Thymus (tissue), 11 donors: ENCODE measurements at regions not wholly inside any gene's neighbourhood (a gene's known extent, or its start where the extent isn't known, plus 50 kb on each side); places are given as distances from the start of the nearest gene placed in this dataset.

ENCODE experiments used
- DNase-seq, 9 donors: peaks; one replicate each; pipeline ENCODE4 v3.0.0-alpha.2; 2013; ENCODE audit warnings: low spot score in 9 of 9, low read depth in 6 of 9, missing footprints in 1 of 9
- H3K27ac ChIP-seq, 2 donors: one replicate each; pipeline ENCODE4 v1.5.1; 2013; ENCODE audit warnings: control low read depth in 1 of 2, low read depth in 1 of 2, low read length in 1 of 2, mild to moderate bottlenecking in 1 of 2, moderate library complexity in 1 of 2
- H3K27me3 ChIP-seq, 2 donors: one replicate each; pipeline ENCODE4 v1.5.1; 2013; ENCODE audit warnings: low read length in 1 of 2; ENCODE audit not compliant: control insufficient read depth in 2 of 2, insufficient read depth in 1 of 2
- H3K36me3 ChIP-seq, 2 donors: one replicate each; pipeline ENCODE4 v1.5.1; 2013; ENCODE audit warnings: low read length in 1 of 2, mild to moderate bottlenecking in 1 of 2, moderate library complexity in 1 of 2; ENCODE audit not compliant: control insufficient read depth in 2 of 2, insufficient read depth in 2 of 2
- H3K4me1 ChIP-seq, 2 donors: one replicate each; pipeline ENCODE4 v1.5.1; 2013; ENCODE audit warnings: low read length in 2 of 2; ENCODE audit not compliant: control insufficient read depth in 2 of 2, insufficient read depth in 2 of 2
- H3K4me3 ChIP-seq, 2 donors: one replicate each; pipeline ENCODE4 v1.5.1; 2013; ENCODE audit warnings: low read length in 2 of 2, control low read depth in 1 of 2, mild to moderate bottlenecking in 1 of 2
- H3K9me3 ChIP-seq, 2 donors: one replicate each; pipeline ENCODE4 v1.5.1; 2013; ENCODE audit warnings: low read length in 1 of 2, mild to moderate bottlenecking in 1 of 2; ENCODE audit not compliant: control insufficient read depth in 2 of 2, insufficient read depth in 1 of 2
- WGBS: extraction: QIAGEN DNeasy Blood & Tissue Kit; methylation state at CpG from one replicate; pipeline ENCODE4 v1.1.7; 2013; 5-methylcytosine and 5-hydroxymethylcytosine counted together
- donor health status: healthy.

DNA sequence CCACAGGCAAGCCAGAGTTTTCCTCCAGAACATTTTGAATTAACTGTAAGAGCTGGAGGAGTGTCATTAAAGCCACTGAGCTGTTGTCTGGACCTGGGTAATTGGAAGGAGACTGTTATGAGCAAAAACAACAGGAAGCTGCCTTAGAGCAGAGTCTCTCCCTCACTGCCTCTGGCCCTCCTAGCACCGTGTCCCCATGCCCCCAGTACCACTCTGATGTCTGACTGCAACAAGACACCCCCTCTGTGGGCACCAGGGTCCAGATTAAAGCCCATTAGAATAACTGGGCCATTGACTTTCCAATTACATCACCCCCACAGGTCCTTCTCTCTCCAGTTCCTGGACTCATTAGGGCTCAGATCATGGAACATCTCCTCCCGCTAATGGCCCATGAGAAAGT lies 216.3 kb downstream of the USP6NL start:
- H3K4me1 ChIP-seq = peaks cover 9 to 26% of the 10 kb centered on the region in 2 donors
- H3K27me3 ChIP-seq = no peaks in the 10 kb centered on the region
- no peaks in the 10 kb centered on the region for H3K9me3 ChIP-seq
- 77% methylated on average over 2 of the region's 2 CpGs for WGBS
- no peak overlapping the region for H3K4me3 ChIP-seq
- H3K27ac ChIP-seq = no peak overlapping the region
- DNase-seq = no peak
- H3K36me3 ChIP-seq = no peaks in the 10 kb centered on the region

GRCh38 chr10:11393858-11394257 lies 217.6 kb downstream of the USP6NL start:
- no peak overlapping the region for H3K27ac ChIP-seq
- no peaks in the 10 kb centered on the region for H3K36me3 ChIP-seq
- H3K4me3 ChIP-seq = no peak overlapping the region
- peaks cover 9 to 26% of the 10 kb centered on the region in 2 donors for H3K4me1 ChIP-seq
- no peak for DNase-seq
- 96% methylated on average over 9 of the region's 9 CpGs for WGBS
- no peaks in the 10 kb centered on the region for H3K9me3 ChIP-seq
- H3K27me3 ChIP-seq = no peaks in the 10 kb centered on the region

DNA sequence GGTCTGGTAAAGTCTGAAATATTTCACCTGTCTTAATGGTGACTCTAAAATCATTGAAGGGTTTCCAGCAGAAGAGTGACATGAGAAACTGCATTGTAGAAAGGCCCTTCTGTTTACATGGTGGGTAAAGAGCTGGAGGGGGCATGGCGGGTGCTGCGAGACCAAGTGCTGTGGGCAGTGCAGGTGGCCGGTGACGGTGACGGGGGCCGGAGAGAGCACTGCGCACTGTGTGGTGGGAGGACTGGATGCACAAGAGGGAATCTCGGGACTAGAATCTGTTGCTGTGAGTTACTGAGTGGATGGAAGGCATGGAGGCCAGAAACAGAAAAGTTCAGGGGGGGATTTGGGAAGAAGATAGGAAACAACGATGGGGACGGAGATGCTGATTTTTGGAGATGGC lies 218.7 kb downstream of the USP6NL start:
- DNase-seq = no peak
- no peaks in the 10 kb centered on the region for H3K27me3 ChIP-seq
- H3K27ac ChIP-seq = no peak overlapping the region
- no peak overlapping the region for H3K4me3 ChIP-seq
- H3K9me3 ChIP-seq = no peaks in the 10 kb centered on the region
- WGBS = 93% methylated on average over 10 of the region's 10 CpGs
- H3K4me1 ChIP-seq = peaks cover 4 to 18% of the 10 kb centered on the region in 2 donors
- no peaks in the 10 kb centered on the region for H3K36me3 ChIP-seq

- no peak overlapping the region for H3K27ac ChIP-seq
- WGBS = 92% methylated on average over 9 of the region's 9 CpGs
These were observed 222.5 kb downstream of the USP6NL start for GRCh38 chr10:11388996-11389395.

GRCh38 chr10:11387551-11388222 lies 223.8 kb downstream of the USP6NL start:
- Histone ChIP-seq H3K9me3 (no peaks in the 10 kb centered on the region), H3K27me3 (no peaks in the 10 kb centered on the region), H3K4me1 (no peaks in the 10 kb centered on the region), H3K27ac (no peak overlapping the region), H3K36me3 (no peaks in the 10 kb centered on the region), H3K4me3 (no peak overlapping the region)
- 94% methylated on average over 10 of the region's 10 CpGs for WGBS
- DNase-seq = no peak

More at GRCh38 chr10:11388996-11389395, 222.5 kb downstream of the USP6NL start:
- Histone ChIP-seq H3K36me3 (no peaks in the 10 kb centered on the region), H3K9me3 (no peaks in the 10 kb centered on the region), H3K27me3 (no peaks in the 10 kb centered on the region), H3K4me1 (no peaks in the 10 kb centered on the region), H3K4me3 (no peak overlapping the region)
- no peak for DNase-seq

- H3K36me3 ChIP-seq = no peaks in the 10 kb centered on the region
- WGBS = 97% methylated on average over 9 of the region's 9 CpGs
- no peak overlapping the region for H3K4me3 ChIP-seq
- no peak for DNase-seq
- H3K4me1 ChIP-seq = no peaks in the 10 kb centered on the region
- H3K27me3 ChIP-seq = no peaks in the 10 kb centered on the region
- no peaks in the 10 kb centered on the region for H3K9me3 ChIP-seq
- no peak overlapping the region for H3K27ac ChIP-seq
These were observed 224.4 kb downstream of the USP6NL start for GRCh38 chr10:11387044-11387443.
